SK-MEL-5 (cell line): ENCODE measurements at regions not wholly inside any gene's neighbourhood (a gene's known extent, or its start where the extent isn't known, plus 50 kb on each side); places are given as distances from the start of the nearest gene placed in this dataset.
A peak's percentile ranks its signal among the peaks of the same experiment; 100 is the strongest.

Source experiments
- DNase-seq: peaks from one replicate; pipeline ENCODE4 v3.0.0-alpha.2; 2016; ENCODE audit warnings: low read depth, low spot score
- in situ Hi-C: cut with HindIII; loops from 2 replicates; pipeline ENCODE4 v1.10.0; 2016; ENCODE audit warnings: low sequenced_read_pairs, high pct_unique_total_duplicates, low pct_unique_long_range_greater_than_20kb

- in situ Hi-C loops = no loop called here
- no peak for DNase-seq
These were observed 285.4 kb upstream of the UMPS start for GRCh38 chr3:124444896-124445295.

- in situ Hi-C loops = no loop called here
- DNase-seq = no peak
These were observed 282.4 kb upstream of the UMPS start for GRCh38 chr3:124447845-124448244.

GRCh38 chr3:124448954-124449353 lies 281.3 kb upstream of the UMPS start:
- in situ Hi-C loops = no loop called here
- no peak for DNase-seq

- no peak for DNase-seq
- in situ Hi-C loops = no loop called here
These were observed 279.9 kb upstream of the UMPS start for GRCh38 chr3:124450366-124450765.

GRCh38 chr3:124451630-124452317 lies 278.5 kb upstream of the UMPS start:
- in situ Hi-C loops = no loop called here
- no peak for DNase-seq

GRCh38 chr3:124453189-124453588 lies 277.1 kb upstream of the UMPS start:
- in situ Hi-C loops = no loop called here
- DNase-seq = no peak

- in situ Hi-C loops = no loop called here
- DNase-seq = no peak
These were observed 274.4 kb upstream of the UMPS start for GRCh38 chr3:124455891-124456290.

GRCh38 chr3:124456506-124456905 lies 273.7 kb upstream of the UMPS start:
- in situ Hi-C loops = no loop called here
- no peak for DNase-seq

GRCh38 chr3:124459678-124460077 lies 270.6 kb upstream of the UMPS start:
- DNase-seq = no peak

GRCh38 chr3:124461126-124461525 lies 269.1 kb upstream of the UMPS start:
- DNase-seq = no peak
- in situ Hi-C loops = no loop called here

More at GRCh38 chr3:124459678-124460077, 270.6 kb upstream of the UMPS start:
- in situ Hi-C loops = no loop called here

GRCh38 chr3:124461838-124462632 lies 268.2 kb upstream of the UMPS start:
- in situ Hi-C loops = no loop called here

GRCh38 chr3:124463234-124463633 lies 267.0 kb upstream of the UMPS start:
- DNase-seq = no peak
- in situ Hi-C loops = no loop called here

More at GRCh38 chr3:124461838-124462632, 268.2 kb upstream of the UMPS start:
- DNase-seq = no peak

- peak; percentile 71 for DNase-seq
- in situ Hi-C loops = no loop called here
These were observed 262.0 kb upstream of the UMPS start for GRCh38 chr3:124467980-124468902.

- in situ Hi-C loops = no loop called here
- DNase-seq = no peak
These were observed 260.7 kb upstream of the UMPS start for GRCh38 chr3:124469555-124469954.

GRCh38 chr3:124478830-124479229 lies 251.4 kb upstream of the UMPS start:
- DNase-seq = peak; percentile 10
- in situ Hi-C loops = no loop called here

GRCh38 chr3:124483915-124484470 lies 246.3 kb upstream of the UMPS start:
- no peak for DNase-seq
- in situ Hi-C loops = no loop called here

- DNase-seq = peak; percentile 53
- in situ Hi-C loops = no loop called here
These were observed 243.9 kb upstream of the UMPS start for GRCh38 chr3:124486324-124486723.

GRCh38 chr3:124489506-124489905 lies 240.7 kb upstream of the UMPS start:
- in situ Hi-C loops = no loop called here
- no peak for DNase-seq
